ENCODE measurements at regions not wholly inside any gene's neighbourhood (a gene's known extent, or its start where the extent isn't known, plus 50 kb on each side); places are given as distances from the start of the nearest gene placed in this dataset.
"Not testable (repeated sequence)": the region's sequence is repeated elsewhere in the genome, so short reads cannot be mapped to it uniquely, and the experiment has no call there.

DNA sequence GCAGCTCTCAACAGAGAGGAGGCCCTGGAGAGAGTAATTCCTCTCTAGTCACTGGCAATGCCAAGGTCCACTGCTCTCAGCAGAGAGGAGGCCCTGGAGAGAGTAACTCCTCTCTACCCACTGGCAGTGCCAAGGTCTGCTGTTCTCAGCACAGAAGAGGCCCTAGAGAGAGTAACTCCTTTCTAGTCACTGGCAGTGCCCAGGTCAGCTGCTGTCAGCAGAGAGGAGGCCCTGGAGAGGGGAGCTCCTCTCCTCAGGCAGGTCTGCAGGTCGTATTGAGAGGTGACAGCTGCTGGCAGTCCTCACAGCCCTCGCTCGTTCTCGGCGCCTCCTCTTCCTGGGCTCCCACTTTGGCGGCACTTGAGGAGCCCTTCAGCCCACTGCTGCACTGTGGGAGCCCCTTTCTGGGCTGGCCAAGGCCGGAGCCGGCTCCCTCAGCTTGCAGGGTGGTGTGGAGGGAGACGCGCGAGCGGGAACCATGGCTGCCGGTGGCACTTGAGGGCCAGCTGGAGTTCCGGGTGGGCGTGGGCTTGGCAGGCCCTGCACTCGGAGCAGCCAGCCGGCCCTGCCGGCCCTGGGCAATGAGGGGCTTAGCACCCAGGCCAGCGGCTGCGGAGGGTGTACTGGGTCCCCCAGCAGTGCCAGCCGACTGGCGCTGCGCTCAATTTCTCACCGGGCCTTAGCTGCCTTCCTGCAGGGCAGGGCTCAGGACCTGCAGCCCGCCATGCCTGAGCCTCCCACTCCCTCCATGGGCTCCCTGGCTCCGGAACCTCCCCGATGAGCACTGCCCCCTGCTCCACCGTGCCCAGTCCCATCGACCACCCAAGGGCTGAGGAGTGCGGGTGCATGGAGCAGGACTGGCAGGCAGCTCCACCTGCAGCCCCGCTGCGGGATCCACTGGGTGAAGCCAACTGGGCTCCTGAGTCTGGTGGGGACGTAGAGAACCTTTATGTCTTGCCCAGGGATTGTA is 642.9 kb downstream of the PRR16 start:
- not testable (repeated sequence) for DNase-seq

DNA sequence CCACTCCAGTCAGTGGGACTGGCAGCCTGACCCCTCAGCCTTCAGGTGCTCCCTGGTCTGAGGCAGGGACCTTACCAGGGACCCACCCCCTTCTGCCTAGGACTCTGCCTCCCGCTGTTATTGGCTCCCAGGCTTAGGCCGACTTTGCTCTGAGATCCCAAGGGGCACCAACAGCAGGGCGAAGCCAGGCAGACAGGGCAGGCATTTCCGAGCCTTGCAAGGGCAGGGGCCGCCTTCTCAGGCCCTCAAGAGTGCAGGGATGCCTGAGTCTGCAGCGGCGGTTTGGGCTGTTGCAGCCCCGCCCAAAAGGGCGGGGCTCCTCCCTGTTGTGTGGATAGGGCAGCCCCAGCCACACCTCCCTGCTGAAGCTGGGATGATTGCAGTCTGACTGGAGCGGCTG is 644.6 kb downstream of the PRR16 start:
- DNase-seq = no peak

DNA sequence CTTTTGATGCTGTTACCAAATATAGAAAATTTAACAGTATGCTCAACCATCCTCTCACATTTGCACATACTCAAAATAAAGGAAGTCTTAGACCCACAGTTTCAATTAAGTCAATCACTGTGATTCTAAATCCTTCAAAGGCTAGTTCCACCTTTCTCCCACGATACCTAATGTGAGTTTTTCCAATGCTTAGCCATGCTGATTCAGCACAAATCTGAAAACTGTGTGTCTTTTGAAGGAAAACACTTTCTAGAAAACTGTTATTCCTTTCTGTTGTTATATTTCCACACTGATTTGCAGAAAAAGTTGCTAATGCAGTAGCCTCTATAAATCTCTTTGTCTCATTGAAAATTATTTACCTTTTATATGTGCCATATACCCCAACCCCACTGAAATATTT is 645.7 kb downstream of the PRR16 start:
- DNase-seq = no peak

DNA sequence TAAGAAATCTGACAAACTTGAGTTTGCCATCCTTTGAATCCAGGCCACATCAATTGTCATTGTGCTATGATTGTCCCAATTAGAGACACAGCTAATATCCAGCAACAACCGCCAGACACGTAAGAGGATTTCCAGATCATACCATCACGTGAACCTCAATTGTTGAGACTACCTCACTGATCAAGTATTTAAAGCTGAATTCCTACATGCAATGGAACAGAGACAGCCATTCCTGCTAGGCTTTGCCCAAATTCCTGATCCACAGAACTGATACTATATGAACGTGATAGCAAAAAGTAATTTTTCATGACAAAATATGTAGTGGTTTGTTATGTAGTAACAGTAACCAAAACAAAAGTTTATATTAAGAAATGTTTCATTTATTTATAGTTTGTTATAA is 657.7 kb downstream of the PRR16 start:
- peak; percentile 6 for DNase-seq

DNA sequence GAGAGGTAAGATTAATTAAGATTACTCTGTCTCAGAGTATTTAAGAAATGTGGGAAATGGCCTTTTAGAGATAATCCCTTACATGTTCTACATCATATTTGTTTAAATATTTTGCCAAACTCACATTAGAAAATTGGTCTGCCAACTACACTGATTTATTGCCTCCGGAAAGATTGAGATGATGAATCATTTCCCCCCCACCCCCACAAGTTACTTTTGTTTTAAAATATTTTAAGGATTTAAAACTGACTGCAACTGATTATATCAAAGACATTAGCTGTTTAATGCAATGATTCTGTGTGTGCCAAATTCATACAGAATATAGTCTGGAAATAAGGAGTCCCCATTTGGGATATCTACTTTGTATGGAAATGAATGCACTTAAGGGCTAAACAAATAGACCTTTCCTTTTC is 674.4 kb downstream of the PRR16 start:
- no peak for DNase-seq

DNA sequence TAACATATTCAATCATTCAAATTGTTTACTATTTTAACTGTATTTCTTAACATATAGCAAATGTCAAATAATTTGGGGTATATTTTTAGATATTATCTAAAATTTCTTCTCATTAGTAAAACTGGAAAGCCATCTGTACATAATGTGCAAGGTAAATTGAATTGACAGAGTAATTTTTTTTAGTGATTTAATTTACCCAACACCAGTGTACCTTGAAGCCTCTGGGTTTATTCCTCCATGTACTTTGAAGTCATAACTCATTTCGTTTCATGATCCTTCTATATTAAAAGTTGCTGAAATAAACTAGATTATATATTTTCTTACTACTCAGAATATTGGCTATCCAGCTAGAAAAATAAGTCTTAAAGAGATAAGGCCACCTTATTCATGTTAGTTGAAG is 674.9 kb downstream of the PRR16 start:
- no peak for DNase-seq

DNA sequence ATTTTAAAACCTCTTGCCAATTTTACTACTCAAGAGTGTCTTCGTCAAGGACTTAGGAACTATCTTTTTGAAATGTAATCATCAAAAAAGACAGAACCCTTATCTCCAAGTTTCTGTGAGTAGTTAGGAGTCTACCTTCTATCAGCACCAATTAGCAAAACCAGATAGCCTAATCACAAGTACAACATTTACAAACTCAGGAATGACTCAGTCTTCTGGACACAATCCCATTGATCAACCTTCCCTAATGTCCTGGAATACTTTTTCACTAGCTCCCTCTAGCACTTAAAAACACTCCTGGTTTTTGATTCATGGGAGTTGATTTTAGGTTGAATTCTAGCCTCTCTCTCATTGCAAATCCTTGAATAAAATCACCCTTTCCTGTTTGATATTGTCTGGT is 680.7 kb downstream of the PRR16 start:
- DNase-seq = no peak

DNA sequence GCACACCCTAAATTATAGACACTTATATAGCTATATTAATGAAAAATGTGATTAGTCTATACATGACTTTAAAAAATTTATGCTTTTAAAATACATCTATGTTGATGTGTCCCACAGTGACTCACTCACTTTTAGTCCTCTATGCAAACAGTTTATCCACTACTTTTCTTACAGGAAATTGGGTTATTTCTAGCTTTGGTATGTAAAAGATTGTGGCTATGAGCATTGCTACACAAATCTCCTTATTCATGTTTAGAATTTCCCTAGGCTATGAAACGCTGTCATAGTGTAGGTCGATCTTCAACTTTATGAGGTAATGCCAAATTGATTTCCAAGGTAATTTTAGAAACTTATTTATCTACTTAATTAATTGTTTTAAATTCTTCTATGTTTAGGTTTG is 687.4 kb downstream of the PRR16 start:
- DNase-seq = no peak

DNA sequence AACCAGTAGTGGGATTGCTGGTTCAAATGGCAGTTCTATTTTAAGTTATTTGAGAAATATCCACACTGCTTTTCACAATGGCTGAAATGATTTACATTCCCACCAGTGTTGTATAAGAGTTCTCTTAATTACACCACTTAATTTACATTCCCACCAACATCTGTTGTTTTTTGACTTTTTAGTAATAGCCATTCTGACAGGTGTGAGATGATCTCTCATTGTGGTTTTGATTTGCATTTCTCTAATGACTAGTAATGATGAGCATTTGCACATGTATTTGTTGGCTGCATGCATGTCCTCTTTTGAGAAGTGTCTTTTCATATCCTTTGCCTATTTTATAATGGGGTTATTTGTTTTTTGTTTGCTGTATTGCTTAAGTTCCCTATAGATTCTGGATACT is 688.3 kb downstream of the PRR16 start:
- no peak for DNase-seq

DNA sequence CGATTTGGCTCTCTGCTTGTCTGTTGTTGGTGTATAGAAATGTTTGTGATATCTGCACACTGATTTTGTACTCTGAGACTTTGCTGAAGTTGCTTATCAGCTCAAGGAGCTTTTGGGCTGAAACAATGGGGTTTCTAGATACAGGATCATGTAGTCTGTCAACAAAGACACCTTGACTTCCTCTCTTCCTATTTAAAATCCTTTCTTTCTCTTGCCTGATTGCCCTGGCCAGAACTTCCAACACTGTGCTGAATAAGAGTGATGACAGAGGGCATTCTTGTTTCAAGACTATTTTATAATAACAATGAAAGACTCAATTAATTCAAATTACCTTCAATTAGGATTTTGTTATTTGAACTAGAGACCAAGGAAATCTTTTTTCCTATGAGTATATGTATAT is 692.5 kb downstream of the PRR16 start:
- no peak for DNase-seq

DNA sequence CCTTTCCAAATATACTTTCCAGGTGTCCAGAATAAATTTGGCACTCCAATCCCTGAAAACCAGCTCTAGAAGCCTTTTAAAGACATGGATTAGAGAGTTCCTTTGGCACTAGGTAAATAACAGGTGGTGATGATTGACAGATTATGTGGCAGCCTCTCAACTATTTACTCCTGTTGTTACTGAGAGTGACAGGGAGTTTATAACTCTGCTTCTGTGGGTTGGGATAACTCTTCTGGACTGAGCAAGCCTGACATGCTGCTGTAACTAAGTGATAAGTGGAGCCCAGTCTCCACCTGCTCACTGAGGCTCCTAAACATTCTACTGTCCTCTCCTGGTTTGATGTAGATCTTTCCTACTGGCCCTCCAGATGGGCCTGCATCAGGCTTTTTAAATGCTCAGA is 693.2 kb upstream of the FTMT start:
- DNase-seq = no peak

DNA sequence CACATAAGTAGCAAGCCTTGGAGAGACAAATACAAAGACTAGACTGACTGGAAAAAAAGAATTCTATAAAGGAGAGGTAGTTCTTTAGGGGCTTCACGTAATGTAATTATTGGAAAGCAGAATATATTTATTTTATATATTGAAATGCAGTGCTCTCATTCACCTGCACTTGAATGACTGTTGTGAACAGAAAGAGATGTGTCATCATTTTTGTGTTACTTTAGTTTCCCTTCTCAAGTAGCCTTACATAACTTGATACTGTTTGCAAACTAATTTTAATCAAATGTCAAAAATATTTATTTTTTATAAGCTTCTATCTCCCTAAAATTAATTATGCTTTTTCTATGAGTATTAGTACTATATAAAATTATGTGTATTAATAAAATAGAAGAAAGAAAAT is 691.1 kb upstream of the FTMT start:
- no peak for DNase-seq

DNA sequence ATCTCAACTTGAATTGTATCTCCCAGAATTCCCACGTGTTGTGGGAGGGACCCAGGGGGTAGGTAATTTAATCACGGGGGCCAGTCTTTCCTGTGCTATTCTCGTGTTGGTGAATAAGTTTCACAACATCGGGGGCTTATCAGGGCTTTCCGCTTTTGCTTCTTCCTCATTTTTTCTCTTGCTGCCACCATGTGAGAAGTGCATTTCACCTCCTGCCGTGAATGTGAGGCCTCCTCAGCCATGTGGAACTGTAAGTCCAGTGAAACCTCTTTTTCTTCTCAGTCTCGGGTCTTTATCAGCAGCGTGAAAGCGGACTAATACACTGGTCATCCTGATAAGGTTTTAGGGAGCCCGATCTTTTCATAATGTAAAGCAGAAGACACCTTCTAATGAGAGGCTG is 687.0 kb upstream of the FTMT start:
- DNase-seq = no peak

DNA sequence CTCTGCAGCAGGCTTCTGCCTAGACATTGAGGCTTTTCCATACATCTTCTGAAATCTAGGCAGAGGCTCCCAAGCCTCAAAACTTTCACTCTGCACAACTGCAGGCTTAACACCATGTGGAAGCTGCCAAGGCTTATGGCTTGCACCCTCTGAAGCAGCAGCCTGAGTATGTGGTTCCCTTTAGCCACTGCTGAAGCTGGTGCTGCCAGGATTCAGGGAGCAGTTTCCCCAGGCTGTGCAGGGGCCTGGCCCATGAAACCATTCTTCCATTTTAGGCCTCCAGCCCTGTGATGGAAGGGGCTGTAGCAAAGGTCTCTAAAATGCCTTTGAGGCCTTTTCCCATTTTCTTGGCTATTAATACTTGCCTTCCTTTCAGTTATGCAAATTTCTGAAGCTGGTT is 680.3 kb upstream of the FTMT start:
- no peak for DNase-seq

DNA sequence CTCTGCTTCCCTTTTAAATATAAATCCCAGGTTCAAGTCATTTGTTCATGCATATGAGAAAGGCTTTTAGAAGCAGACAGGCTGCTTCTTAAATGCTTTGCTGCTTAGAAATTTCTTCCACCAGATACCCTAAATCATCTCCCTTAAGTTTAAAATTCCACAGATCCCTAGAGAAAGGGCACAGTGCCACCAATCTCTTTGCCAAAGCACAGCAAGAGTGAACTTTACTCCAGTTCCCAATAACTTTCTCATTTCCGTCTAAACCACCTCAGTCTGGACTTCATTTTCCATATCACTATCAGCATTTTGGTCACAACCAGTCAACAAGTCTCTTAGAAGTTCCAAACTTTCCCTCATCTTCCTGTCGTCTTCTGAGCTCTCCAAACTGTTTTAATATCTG is 679.8 kb upstream of the FTMT start:
- no peak for DNase-seq

DNA sequence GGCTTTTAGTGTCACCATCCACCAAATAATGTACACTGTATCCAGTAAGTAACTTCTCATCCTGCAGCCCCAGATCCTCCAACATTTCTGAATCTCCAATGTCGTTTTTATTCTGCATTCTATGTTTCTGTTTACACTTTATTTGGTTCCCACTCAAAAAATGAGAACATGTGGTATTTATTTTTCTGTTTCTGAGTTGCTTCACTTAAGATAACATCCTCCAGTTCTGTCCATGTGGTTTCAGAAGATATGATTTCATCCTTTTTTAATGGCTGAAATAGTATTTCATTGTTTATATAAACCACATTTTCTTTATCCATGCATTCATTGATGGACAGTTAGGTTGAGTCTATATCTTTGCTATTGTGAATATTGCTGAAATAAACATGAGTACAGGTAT is 677.3 kb upstream of the FTMT start:
- no peak for DNase-seq

DNA sequence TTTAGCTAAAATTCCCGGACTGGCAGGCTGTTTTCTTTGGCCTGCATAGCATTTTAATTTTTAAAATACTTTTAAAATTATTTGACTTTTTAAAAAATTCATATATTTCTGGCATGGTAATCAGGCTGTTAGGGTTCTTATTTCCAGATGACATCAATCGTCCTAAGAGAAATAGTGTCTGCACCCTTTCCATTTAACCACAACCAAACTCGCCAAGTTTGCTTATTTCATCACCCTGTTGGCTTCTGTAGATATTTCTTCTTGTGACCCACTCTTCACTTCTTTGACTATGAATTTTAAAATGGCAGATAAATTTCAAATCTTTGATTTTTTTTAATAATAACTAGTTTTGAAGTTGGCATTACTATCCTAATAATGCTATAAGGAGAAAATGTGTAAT is 675.7 kb upstream of the FTMT start:
- no peak for DNase-seq

DNA sequence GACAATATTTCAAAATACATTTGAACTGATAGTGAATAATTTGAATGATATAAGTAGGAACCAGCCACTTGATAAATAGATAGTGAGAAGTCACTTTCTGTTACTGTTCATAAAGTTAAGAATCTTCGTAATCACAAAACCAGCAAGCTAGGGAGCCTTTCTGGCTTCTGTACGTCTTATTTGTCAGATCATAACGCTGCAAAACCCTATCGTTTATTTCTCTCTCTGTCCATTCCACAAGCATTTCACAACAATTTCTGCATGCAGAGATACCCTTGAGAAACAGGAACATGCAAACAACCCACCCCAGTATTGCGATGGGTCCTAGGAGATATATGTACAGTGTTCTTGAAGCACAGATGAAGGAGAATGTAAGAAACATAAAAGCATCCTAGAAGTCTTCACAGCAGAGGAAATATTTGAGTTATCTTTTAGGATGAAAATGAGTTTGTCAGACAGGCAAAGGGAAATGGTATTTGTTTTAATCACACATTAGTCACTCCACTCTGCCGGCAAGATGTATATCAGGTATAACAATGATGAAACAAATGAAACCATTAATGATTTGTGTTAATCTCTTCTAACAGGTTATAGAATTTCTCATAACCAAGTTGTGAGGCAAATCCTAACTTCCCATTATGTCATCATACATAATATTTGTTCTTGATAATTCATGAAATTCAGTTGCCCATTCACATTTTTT is 668.7 kb upstream of the FTMT start:
- no peak for DNase-seq

DNA sequence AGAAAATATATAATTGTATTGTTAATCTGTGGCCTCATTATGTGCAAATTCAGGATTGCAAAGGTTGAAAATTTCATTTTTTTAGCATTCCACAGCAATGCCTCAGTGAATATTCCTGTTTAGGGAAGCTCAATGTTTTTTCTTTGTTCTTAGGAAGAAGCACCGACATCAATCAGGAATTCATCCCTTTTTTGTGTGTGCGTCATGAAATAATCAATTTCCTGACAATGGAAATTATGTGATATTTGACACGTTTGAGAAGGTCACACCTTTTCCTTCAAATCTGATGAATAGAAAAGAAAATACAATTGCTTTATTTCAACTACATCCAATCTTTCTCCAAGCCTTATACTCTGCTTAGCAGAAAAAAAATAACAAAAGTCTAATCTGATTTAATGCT is 662.8 kb upstream of the FTMT start:
- no peak for DNase-seq

DNA sequence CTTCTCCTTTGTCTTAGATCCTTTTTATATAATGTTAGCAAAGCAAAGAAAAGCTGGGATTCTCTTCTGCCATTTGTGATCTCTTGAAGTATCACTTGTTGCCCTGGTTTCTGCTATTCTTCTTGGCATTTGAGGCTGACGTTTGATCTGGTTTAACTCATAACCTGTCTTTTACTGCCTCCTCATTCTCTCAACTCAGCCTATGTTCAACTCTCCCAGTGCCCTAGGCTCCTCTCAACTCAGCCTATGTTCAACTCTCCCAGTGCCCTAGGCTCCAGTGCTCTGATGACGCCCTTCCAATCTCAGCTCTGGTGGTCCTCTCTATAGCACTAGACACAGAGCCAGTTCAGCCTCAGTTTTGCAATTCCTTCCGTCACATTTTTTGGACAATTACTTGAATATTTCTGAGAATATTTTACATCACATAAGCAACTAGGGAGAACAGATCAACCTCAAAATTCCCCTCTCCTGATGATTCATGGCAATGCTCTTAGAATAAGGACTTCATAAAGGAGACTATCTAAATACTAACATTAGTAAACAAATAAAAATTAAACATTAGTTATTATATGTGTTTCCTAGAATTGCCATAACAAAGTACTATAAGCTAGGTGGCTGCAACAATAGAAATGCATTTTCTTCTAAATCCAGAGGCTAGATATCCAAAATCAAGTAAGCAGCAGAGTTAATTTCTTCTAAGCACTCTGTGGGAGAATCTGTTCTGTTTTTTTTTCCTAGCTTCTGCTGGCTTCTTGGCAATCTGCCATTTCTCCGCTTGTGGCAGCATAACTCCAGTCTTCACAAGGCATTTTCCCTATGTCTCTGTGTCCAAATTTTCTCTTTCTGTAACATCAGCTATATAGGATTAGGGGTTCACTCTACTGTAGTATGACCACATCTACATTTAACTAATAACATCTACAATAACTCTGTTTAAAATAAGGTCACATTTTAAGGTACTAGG is 662.1 kb upstream of the FTMT start:
- peak; percentile 61 for DNase-seq

DNA sequence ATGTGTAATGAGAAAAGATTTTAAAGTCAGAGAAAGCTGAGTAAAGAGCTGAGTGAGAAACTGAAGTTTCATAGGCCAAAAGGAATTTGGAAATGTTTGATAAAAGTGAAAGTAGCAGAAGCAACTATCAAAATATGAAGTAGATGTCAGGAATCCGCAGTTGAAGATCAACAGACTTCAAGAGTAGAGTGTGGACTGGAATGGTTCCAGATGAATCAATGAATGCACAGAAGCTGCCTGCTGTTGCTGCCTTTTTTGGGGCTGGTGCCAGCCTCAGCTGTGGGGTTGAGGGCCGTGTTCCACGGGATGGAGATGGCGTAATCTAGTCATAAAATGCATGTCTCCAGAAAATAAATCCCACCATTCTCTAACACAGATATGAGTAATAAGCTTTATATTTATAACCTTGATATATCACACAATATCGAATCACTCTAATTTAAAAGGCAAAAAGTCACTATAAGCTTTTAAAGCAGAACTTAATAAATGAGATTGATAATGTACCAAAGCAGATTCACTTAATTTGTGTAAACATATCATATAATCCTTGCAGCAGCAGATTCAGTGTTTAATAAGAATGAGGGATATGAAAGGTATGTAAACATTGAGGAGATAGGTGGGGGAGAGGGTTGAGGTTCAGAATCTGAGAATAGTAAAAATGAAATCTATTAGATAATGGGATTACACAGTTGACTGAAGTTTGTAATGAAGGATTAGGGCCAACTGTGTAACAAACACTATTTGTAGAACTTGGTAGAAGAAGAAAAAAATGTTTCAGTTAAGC is 652.3 kb upstream of the FTMT start:
- no peak for DNase-seq

DNA sequence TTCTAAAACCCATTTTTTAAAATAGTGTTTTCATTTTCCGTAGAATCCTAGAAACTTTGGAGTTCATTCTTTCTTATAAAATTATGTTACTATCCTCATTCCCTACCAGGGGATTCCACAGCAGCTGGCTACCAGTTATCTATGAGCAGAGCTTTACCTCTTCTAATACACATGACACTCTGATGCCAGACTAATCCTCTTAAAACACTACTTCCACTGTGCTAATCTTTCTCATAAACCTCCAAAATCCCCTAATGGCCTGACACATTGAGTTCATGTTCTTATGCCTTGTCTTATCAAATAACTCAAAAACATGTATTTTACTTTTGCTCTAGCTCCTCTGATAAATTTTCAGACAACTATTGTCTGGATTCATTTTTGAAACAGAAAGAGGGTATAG is 633.6 kb upstream of the FTMT start:
- peak; percentile 49 for DNase-seq

All from eye (tissue), 1 donor.